RWPE1 (cell line): ENCODE measurements at regions not wholly inside any gene's neighbourhood (a gene's known extent, or its start where the extent isn't known, plus 50 kb on each side); places are given as distances from the start of the nearest gene placed in this dataset.

Source experiments
- CTCF ChIA-PET: fragments of 350-600 bp; sonication (Branson Sonifier 250); formaldehyde crosslinking; extraction: SDS; loops from one replicate; lab custom pipeline; 2021; lab: Yijun Ruan, JAX
- POLR2A ChIA-PET: fragments of 400-600 bp; formaldehyde crosslinking; extraction: SDS; loops from one replicate; lab custom pipeline; 2020; ENCODE audit warnings: antibody characterized with exemption; ENCODE audit not compliant: low non-redundant PET; lab: Yijun Ruan, JAX
- DNase-seq: peaks from one replicate; pipeline ENCODE4 v3.0.0; 2012; ENCODE audit warnings: low spot score
- H3K27ac ChIP-seq: fragments of 450-650 bp; 2 replicates; pipeline ENCODE4 v1.5.1; 2017
- CTCF ChIP-seq: fragments of 450-650 bp; conservative IDR thresholded peaks from 2 replicates; pipeline ENCODE4 v1.5.1; 2017; ENCODE audit warnings: low read depth, mild to moderate bottlenecking

GRCh38 chr12:131612092-131612755 lies 98.7 kb upstream of the SFSWAP start:
- TF ChIP-seq CTCF: no peak
- ChIA-PET CTCF (no interaction called here), POLR2A (no interaction called here)
- DNase-seq: no peak
- no peak overlapping the region for H3K27ac ChIP-seq

- ChIA-PET CTCF (interaction anchor here (0.7 kb wide), 1 partner anchor 509 kb away, joined by 3 read pairs; no protein-coding TSS in a partner anchor), POLR2A (no interaction called here)
- no peak for TF ChIP-seq CTCF
- H3K27ac ChIP-seq: no peak overlapping the region
- no peak for DNase-seq
Observed at GRCh38 chr12:131613186-131613585, 97.7 kb upstream of the SFSWAP start.

- no peak for TF ChIP-seq CTCF
- POLR2A ChIA-PET: no interaction called here
- H3K27ac ChIP-seq: no peak overlapping the region
- no peak for DNase-seq
- CTCF ChIA-PET: interaction anchor here (0.7 kb wide), 1 partner anchor 509 kb away, joined by 3 read pairs; no protein-coding TSS in a partner anchor
Observed at GRCh38 chr12:131613678-131614077, 97.2 kb upstream of the SFSWAP start.

- ChIA-PET CTCF (interaction anchor here (0.6 kb wide), 1 partner anchor 556 kb away, joined by 3 read pairs; no protein-coding TSS in a partner anchor), POLR2A (no interaction called here)
- no peak overlapping the region for H3K27ac ChIP-seq
- no peak for DNase-seq
- no peak for TF ChIP-seq CTCF
Observed at GRCh38 chr12:131615326-131616042, 95.4 kb upstream of the SFSWAP start.

- H3K27ac ChIP-seq: no peak overlapping the region
- ChIA-PET CTCF (no interaction called here), POLR2A (no interaction called here)
- no peak for TF ChIP-seq CTCF
- no peak for DNase-seq
Observed at GRCh38 chr12:131616043-131616700, 94.7 kb upstream of the SFSWAP start.

GRCh38 chr12:131616738-131617137 lies 94.2 kb upstream of the SFSWAP start:
- H3K27ac ChIP-seq: no peak overlapping the region
- CTCF ChIA-PET: no interaction called here
- POLR2A ChIA-PET: no interaction called here
- no peak for TF ChIP-seq CTCF
- DNase-seq: no peak
